ENCODE measurements at regions not wholly inside any gene's neighbourhood (a gene's known extent, or its start where the extent isn't known, plus 50 kb on each side); places are given as distances from the start of the nearest gene placed in this dataset.
A peak's percentile ranks its signal among the peaks of the same experiment; 100 is the strongest.

- Mint-ChIP-seq H3K36me3 (ENCODE audit: low read depth) (no peaks in the 10 kb centered on the region), H3K4me3 (no peak overlapping the region), H3K27me3 (ENCODE audit: low read depth) (peaks cover 9% of the 10 kb centered on the region), H3K4me1 (peaks cover 33% of the 10 kb centered on the region), H3K9me3 (no peaks in the 10 kb centered on the region), H3K27ac (no peak overlapping the region)
- TF ChIP-seq CTCF (IDR thresholded peaks at IDR 0.05; ENCODE audit: unreplicated experiment in 3 of 3) = no peak
Observed at GRCh38 chr4:10175626-10176025, 59.0 kb upstream of the WDR1 start.

GRCh38 chr4:10173754-10174749 lies 57.5 kb upstream of the WDR1 start:
- no peaks in the 10 kb centered on the region for H3K9me3 Mint-ChIP-seq

GRCh38 chr4:10173037-10173753 lies 56.6 kb upstream of the WDR1 start:
- peaks cover 33% of the 10 kb centered on the region for H3K4me1 Mint-ChIP-seq
- TF ChIP-seq CTCF (IDR thresholded peaks at IDR 0.05; ENCODE audit: unreplicated experiment in 3 of 3) = no peak
- peaks cover 9% of the 10 kb centered on the region for H3K27me3 Mint-ChIP-seq (ENCODE audit: low read depth)
- H3K9me3 Mint-ChIP-seq = no peaks in the 10 kb centered on the region
- no peaks in the 10 kb centered on the region for H3K36me3 Mint-ChIP-seq (ENCODE audit: low read depth)
- H3K27ac Mint-ChIP-seq = peak overlapping the region; percentile 10 to 80 (median 48)
- no peak overlapping the region for H3K4me3 Mint-ChIP-seq

More at GRCh38 chr4:10173754-10174749, 57.5 kb upstream of the WDR1 start:
- Mint-ChIP-seq H3K27me3 (ENCODE audit: low read depth) (peaks cover 9% of the 10 kb centered on the region), H3K4me1 (peaks cover 33% of the 10 kb centered on the region), H3K36me3 (ENCODE audit: low read depth) (no peaks in the 10 kb centered on the region), H3K4me3 (no peak overlapping the region), H3K27ac (peak overlapping the region; percentile 69 to 80 (median 77))
- TF ChIP-seq CTCF (IDR thresholded peaks at IDR 0.05; ENCODE audit: unreplicated experiment in 3 of 3) = no peak

- Mint-ChIP-seq H3K4me3 (no peak overlapping the region), H3K36me3 (ENCODE audit: low read depth) (no peaks in the 10 kb centered on the region), H3K4me1 (peaks cover 33% of the 10 kb centered on the region), H3K27me3 (ENCODE audit: low read depth) (peaks cover 13% of the 10 kb centered on the region), H3K27ac (peak overlapping the region in 2 of 3 experiments; percentile 10 to 80), H3K9me3 (no peaks in the 10 kb centered on the region)
- TF ChIP-seq CTCF (IDR thresholded peaks at IDR 0.05; ENCODE audit: unreplicated experiment in 3 of 3) = no peak
Observed at GRCh38 chr4:10172278-10172921, 55.8 kb upstream of the WDR1 start.

- peaks cover 33% of the 10 kb centered on the region for H3K4me1 Mint-ChIP-seq
- H3K36me3 Mint-ChIP-seq (ENCODE audit: low read depth) = no peaks in the 10 kb centered on the region
- no peak for TF ChIP-seq CTCF (IDR thresholded peaks at IDR 0.05; ENCODE audit: unreplicated experiment in 3 of 3)
- no peak overlapping the region for H3K27ac Mint-ChIP-seq
- peaks cover 13% of the 10 kb centered on the region for H3K27me3 Mint-ChIP-seq (ENCODE audit: low read depth)
- no peaks in the 10 kb centered on the region for H3K9me3 Mint-ChIP-seq
- H3K4me3 Mint-ChIP-seq = no peak overlapping the region
Observed at GRCh38 chr4:10171055-10171454, 54.5 kb upstream of the WDR1 start.
